GM12864 (cell line): ENCODE measurements at regions not wholly inside any gene's neighbourhood (a gene's known extent, or its start where the extent isn't known, plus 50 kb on each side); places are given as distances from the start of the nearest gene placed in this dataset.

Source experiments
- DNase-seq: peaks from one replicate; pipeline ENCODE4 v3.0.0-alpha.2; 2011; ENCODE audit warnings: low read depth
- H3K4me3 ChIP-seq: 2 replicates; pipeline ENCODE4 v1.5.1; 2011; ENCODE audit warnings: mild to moderate bottlenecking, low read depth, low read length, control low read depth
- CTCF ChIP-seq: IDR thresholded peaks from 2 replicates; pipeline ENCODE4 v1.5.1; 2011; ENCODE audit warnings: low read depth, mild to moderate bottlenecking, moderate library complexity, low read length, control low read depth, inconsistent platforms; ENCODE audit errors: missing control alignments

- no peak for TF ChIP-seq CTCF
- DNase-seq, result no peak
- H3K4me3 ChIP-seq, result no peak overlapping the region
Observed at GRCh38 chr5:52504584-52505240, 283.0 kb upstream of the ITGA1 start.

- no peak overlapping the region for H3K4me3 ChIP-seq
- no peak for DNase-seq
- no peak for TF ChIP-seq CTCF
Observed at GRCh38 chr5:52517667-52518066, 270.0 kb upstream of the ITGA1 start.

- DNase-seq, result no peak
- no peak for TF ChIP-seq CTCF
- no peak overlapping the region for H3K4me3 ChIP-seq
Observed at GRCh38 chr5:52520171-52520570, 267.5 kb upstream of the ITGA1 start.

- no peak for TF ChIP-seq CTCF
- no peak for DNase-seq
- H3K4me3 ChIP-seq, result no peak overlapping the region
Observed at GRCh38 chr5:52521236-52521635, 266.5 kb upstream of the ITGA1 start.

- no peak overlapping the region for H3K4me3 ChIP-seq
- TF ChIP-seq CTCF, result no peak
- DNase-seq, result no peak
Observed at GRCh38 chr5:52523701-52524100, 264.0 kb upstream of the ITGA1 start.

GRCh38 chr5:52531105-52531504 lies 256.6 kb upstream of the ITGA1 start:
- no peak for TF ChIP-seq CTCF
- H3K4me3 ChIP-seq, result no peak overlapping the region
- no peak for DNase-seq

GRCh38 chr5:52543594-52543993 lies 244.1 kb upstream of the ITGA1 start:
- no peak for DNase-seq
- no peak overlapping the region for H3K4me3 ChIP-seq
- TF ChIP-seq CTCF, result no peak
